ENCODE measurements at regions not wholly inside any gene's neighbourhood (a gene's known extent, or its start where the extent isn't known, plus 50 kb on each side); places are given as distances from the start of the nearest gene placed in this dataset.

- Histone ChIP-seq H3K9me3 (ENCODE audit: low read length) (no peaks in the 10 kb centered on the region), H3K27me3 (ENCODE audit: insufficient read depth, low read depth, low read length) (no peaks in the 10 kb centered on the region), H3K9ac (ENCODE audit: low read length) (no peak overlapping the region), H2AFZ (ENCODE audit: low read depth, low read length) (no peak overlapping the region), H3K4me2 (ENCODE audit: low read length) (no peak overlapping the region), H3K79me2 (replicated peaks; ENCODE audit: insufficient read depth, low read length) (no peaks in the 10 kb centered on the region), H4K20me1 (ENCODE audit: insufficient read depth) (no peaks in the 10 kb centered on the region), H3K9me2 (ENCODE audit: insufficient read depth, low read length) (no peaks in the 10 kb centered on the region), H3K27ac (ENCODE audit: low read length) (no peak overlapping the region), H3K4me3 (ENCODE audit: low read length) (no peak overlapping the region), H3K36me3 (ENCODE audit: insufficient read depth, low read length) (no peaks in the 10 kb centered on the region), H3F3A (ENCODE audit: insufficient read depth, low read length, poor library complexity, severe bottlenecking) (no peaks in the 10 kb centered on the region)
- TF ChIP-seq MXI1 (conservative IDR thresholded peaks at IDR 0.05; ENCODE audit: poor library complexity, severe bottlenecking) (no peak), EZH2 (IDR thresholded peaks at IDR 0.05; ENCODE audit: borderline replicate concordance, insufficient read depth, low read length, poor library complexity, severe bottlenecking) (no peak), REST (IDR thresholded peaks at IDR 0.05; ENCODE audit: borderline replicate concordance) (no peak), POLR2AphosphoS5 (IDR thresholded peaks at IDR 0.05) (no peak), EP300 (conservative IDR thresholded peaks at IDR 0.05; ENCODE audit: poor library complexity, severe bottlenecking) (no peak), SMC3 (conservative IDR thresholded peaks at IDR 0.05; ENCODE audit: poor library complexity) (no peak)
Measured at GRCh38 chr4:23006756-23007155, 314.0 kb downstream of the GBA3 start.

- Histone ChIP-seq H3K4me2 (ENCODE audit: low read length) (no peak overlapping the region), H4K20me1 (ENCODE audit: insufficient read depth) (no peaks in the 10 kb centered on the region), H3K36me3 (ENCODE audit: insufficient read depth, low read length) (no peaks in the 10 kb centered on the region), H3F3A (ENCODE audit: insufficient read depth, low read length, poor library complexity, severe bottlenecking) (no peaks in the 10 kb centered on the region), H3K27ac (ENCODE audit: low read length) (no peak overlapping the region), H2AFZ (ENCODE audit: low read depth, low read length) (no peak overlapping the region), H3K79me2 (replicated peaks; ENCODE audit: insufficient read depth, low read length) (no peaks in the 10 kb centered on the region), H3K9me3 (ENCODE audit: low read length) (no peaks in the 10 kb centered on the region), H3K27me3 (ENCODE audit: insufficient read depth, low read depth, low read length) (no peaks in the 10 kb centered on the region), H3K9ac (ENCODE audit: low read length) (no peak overlapping the region), H3K4me3 (ENCODE audit: low read length) (no peak overlapping the region), H3K9me2 (ENCODE audit: insufficient read depth, low read length) (no peaks in the 10 kb centered on the region)
- TF ChIP-seq REST (IDR thresholded peaks at IDR 0.05; ENCODE audit: borderline replicate concordance) (no peak), MXI1 (conservative IDR thresholded peaks at IDR 0.05; ENCODE audit: poor library complexity, severe bottlenecking) (no peak), TAF1 (IDR thresholded peaks at IDR 0.05; ENCODE audit: low read depth) (no peak), SMC3 (conservative IDR thresholded peaks at IDR 0.05; ENCODE audit: poor library complexity) (no peak), EZH2 (IDR thresholded peaks at IDR 0.05; ENCODE audit: borderline replicate concordance, insufficient read depth, low read length, poor library complexity, severe bottlenecking) (no peak), CTCF (IDR thresholded peaks at IDR 0.05; ENCODE audit: poor library complexity, severe bottlenecking) (no peak), POLR2AphosphoS5 (IDR thresholded peaks at IDR 0.05) (no peak), EP300 (conservative IDR thresholded peaks at IDR 0.05; ENCODE audit: poor library complexity, severe bottlenecking) (no peak), RAD21 (conservative IDR thresholded peaks at IDR 0.05) (no peak)
Measured at GRCh38 chr4:23005691-23006090, 313.0 kb downstream of the GBA3 start.

All from neural cell (in vitro differentiated cells).